HG02623 (cell line): ENCODE measurements at regions not wholly inside any gene's neighbourhood (a gene's known extent, or its start where the extent isn't known, plus 50 kb on each side); places are given as distances from the start of the nearest gene placed in this dataset.
"Not testable (repeated sequence)": the region's sequence is repeated elsewhere in the genome, so short reads cannot be mapped to it uniquely, and the experiment has no call there.

Source experiments
- ATAC-seq: cut with Tn5 transposase; IDR thresholded peaks from one replicate; pipeline ENCODE4 v1.9.1; 2021; ENCODE audit warnings: moderate library complexity; ENCODE audit not compliant: unreplicated experiment

DNA sequence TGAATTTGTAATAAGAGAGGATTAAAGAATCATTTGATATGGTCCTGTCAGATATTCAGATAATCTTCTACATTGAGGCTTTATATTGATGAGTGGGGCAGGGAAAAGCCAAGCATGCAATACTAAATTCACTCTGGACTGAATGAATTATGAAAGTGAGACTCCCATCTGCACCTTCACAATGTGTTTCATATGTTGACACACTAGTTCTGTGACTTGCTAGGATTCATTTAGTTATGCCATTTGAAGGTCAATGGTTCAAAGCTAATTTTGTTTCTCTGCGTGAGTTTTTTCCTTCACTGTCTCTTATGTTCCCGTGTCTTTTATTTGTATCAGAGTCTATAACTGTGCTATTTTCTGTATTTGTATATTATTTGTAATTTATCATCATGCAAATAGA, 1332.5 kb downstream of the KCNT2 start:
- ATAC-seq = no peak

DNA sequence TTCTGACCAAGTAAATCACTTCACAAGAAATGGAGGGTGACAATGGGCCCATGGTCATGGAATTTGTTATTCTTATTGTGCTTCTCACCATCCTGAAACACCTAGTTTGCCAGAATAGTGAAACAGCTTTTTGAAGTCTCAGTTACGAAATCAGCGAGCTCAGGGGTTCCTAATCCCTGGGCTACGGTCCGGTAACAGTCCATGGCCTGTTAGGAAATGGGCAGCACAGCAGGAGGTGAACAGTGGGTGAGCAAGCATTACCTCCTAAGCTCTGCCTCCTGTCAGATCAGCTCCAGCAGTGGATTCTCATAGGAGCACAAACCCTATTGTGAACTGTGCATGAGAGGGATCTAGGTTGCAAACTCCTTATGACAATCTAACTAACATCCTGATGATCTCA, 1356.3 kb downstream of the KCNT2 start:
- no peak for ATAC-seq

DNA sequence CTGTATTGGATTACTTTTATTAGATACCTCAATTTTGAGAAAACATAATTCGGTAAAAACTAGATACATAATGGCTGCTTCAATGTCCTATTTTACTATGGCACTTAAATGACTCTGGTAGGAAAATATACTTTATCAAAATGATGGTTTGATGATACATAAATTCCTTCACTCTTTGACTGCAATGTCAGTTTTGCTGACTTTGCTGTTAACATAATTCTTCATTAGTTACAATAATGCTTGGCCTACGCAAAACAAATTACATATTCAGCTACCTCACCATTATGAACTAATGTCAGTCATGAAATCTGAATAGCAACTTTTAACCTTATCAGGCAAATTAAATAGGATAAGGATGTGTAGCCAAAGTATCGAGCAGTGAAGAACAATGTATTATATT, 1364.7 kb downstream of the KCNT2 start:
- no peak for ATAC-seq

DNA sequence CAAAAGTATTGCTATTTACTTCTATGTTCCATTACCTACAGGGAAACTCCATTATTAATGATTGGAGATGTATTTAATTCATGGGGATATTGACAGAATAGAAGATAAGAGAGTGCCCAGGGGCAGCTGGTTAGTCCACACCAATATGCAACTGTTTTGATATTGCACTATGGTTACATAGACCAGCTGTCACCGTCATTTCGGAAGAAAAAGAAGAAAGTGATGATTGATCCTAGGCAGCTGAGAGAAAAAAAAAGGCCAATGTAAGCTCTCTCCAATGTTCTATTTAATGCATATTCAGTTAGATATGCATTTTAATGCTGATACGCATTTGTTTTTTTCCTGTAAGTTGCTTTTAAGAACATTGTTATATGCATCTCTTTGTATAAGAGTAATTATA, 1367.2 kb downstream of the KCNT2 start:
- no peak for ATAC-seq

DNA sequence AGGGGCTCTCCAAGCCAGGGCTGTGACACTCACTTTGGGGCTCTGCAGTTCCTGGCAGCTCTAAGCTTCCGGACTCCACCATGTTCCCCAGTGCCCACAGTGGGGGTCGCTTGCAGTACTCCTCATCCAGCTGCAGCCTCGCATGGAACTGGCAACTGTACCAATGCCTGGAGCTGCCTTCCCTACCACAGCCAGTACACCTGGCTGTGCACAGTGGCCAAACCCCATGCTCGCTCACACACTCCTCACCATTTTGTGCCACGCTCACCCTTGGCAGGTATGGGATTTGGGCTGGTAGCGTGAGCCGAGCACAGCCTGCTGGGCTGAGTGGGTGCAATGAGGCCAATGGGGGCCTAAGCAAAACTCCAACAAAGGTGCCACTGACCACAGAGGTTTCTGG, 1369.9 kb downstream of the KCNT2 start:
- no peak for ATAC-seq

DNA sequence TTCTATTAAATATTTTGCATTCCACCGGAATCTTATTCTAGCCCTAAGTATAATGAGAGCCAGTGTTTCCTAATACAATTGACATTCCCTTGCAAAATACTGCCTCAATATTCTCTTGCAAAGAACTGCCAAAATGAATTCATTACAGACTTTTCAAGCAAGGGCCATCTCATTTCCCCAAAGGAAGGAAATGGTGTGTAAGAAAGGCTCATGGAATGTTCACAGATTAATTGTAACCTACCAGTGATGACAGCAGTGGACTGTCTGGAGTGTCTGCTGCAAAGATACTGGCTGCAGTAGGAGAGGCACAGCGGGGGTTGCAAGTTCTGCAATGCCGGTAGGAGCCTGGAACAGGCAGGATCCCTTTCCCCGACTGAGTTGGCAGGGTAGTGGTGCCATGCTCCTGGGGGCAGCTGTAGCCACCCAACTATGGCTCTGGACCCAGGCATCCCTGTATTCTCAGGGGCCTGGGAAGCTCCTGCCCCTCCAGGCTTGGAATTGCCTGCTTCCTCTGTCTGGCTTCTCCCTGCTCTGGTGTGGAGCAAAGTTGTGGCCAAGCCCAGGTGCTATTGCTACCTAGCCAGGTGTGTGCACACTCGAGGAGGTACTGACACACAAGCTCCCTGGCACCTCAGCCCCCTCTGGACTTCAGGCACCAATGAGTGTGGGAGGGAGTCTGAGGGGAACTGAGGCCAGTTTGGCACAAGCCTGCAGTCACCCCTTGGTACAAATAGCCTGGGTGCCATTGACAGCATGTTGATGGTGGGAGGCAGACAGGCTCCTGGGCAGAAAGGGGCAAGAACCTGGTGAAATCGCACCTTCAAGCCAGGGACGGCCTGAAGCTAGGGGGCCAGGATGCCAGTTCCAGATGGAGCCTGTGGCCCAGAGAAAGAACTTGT, 1371.0 kb downstream of the KCNT2 start:
- ATAC-seq = no peak

DNA sequence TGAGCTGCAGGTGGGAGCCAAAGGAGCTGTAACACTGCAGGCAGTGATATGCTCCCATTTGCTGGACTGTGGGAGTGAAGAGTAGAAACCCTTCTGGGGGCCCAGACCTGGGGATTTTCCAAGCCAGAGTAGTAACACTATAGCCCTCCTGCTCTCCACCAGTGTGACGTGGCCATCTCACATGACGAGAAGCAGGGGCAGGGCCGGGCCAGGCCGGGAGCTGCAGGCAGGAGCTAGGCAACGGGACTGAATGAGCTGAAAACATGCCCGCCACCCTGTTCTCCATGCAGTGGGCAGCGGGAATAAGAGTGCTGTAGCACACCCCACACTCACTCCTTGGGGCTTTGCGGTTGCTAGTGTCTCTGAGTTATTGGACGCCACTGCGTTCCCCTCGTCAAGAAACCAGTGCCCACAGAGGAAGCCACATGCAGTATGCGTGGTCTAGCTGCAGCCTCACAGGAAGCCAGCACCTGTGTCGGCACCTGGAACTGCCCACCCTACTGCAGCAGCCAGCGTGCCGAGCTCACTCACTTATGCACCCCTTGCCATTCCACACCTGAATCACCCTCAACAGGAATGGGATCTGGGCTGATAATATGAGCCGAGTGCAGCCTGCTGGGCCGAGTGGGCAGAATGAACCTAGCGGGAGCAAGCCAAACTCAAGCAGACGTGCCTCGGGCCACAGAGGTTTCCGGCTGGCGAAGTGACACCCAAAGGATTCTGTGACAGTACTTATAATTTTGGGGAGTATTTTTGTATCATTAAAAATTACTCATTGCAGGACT, 1389.6 kb downstream of the KCNT2 start:
- ATAC-seq = no peak

DNA sequence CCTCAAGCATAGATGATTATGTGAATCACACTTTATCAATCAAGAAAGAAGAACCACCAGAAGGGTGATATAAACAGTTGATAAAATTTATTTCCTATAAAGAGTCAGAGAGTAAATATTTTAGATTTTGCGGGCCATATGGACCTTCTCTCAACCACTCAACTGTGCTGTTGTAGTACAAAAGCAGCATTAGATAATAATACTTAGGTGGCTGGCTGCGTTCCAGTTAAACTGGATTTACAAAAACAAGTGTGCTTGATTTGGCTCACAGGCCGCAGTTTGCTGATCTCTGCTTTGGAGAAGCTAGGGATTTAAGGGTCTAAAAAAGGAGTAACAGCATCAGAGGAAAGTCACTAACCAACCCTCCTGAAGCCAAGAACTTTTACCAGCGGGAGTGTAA, 1406.0 kb downstream of the KCNT2 start:
- no peak for ATAC-seq

DNA sequence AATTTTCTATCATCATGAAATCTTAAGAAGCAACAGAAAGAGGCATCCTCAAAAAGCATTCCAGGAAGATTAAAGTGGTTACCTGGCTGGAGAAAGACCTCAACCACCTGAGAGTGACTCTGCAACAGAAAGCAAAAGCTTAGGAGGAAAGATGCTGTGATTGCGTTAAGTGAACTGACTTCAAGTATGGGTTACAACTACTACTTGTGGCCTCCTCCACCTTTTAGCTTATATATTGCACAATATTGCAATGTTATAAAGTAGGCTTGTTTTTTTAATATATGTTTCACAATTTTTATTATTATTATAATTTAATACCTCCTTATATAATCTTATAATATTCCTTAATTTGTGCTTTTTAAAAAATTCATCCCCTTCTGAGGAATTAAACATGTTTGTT, 1407.5 kb downstream of the KCNT2 start:
- ATAC-seq = no peak

DNA sequence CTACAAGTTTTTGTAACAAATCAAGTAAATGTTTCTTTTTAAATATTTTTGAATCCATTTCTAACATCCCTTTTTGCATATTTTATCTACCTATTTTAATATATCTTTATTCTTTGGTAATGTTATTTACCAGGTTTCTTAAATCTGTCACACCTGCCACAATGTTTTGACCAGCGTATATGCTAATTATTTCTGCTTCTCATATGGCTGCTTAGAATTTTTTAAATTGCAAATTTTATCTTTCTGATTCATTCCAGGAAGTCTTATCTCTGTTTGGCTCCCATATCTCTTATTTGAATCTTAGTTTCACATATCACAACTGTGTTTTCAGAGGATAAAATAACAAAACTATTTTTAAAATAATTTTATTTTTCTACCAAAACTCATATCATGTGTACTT, 1411.1 kb downstream of the KCNT2 start:
- ATAC-seq = no peak

DNA sequence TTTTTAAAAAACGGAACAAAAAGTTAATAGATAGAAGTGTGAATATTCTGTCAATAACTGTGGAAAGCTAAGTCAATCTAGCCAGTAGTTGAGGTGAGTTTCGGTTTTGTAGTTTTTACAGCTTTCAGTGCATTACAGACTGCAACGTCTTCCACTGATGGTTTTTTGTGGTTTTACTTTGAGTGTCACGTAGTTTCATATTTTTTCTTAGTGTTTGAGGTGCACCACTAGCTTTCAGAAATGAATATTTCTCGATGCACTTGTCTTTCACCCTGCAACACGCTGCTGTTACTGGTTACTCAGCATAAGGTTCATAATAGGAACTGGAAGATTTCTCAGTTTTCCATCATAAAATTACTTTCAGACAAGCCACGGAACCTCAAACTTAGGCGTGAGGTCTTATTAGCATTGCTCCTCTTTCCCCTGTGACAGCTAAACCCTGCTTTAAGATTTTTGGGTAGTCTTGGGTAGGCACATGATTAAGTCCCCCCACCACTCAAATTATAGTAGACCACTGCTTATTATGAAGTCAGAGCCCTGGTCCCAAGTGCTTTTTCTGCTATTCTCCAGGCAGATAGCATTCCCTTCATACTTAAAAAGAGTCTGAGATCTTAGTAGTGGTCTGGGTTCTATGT, 1412.7 kb downstream of the KCNT2 start:
- peak; percentile 93 for ATAC-seq

DNA sequence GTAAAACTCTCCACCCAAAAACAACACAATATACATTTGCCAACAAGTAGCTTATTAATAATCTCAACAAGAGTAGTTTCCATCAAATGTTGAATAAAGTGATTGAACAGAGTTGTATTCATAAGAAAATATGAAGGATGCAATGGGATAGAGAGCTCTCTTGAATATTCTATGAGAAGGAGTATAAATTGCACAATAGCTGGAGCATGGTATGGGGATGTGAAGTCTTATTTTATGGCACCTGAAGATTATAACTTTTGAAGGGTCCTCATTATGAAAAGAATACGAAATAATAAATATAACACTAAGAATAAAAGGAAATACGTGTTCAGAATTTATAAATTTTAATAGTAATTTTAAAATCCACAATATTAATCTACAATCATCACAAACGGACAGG, 1415.1 kb downstream of the KCNT2 start:
- ATAC-seq = no peak

DNA sequence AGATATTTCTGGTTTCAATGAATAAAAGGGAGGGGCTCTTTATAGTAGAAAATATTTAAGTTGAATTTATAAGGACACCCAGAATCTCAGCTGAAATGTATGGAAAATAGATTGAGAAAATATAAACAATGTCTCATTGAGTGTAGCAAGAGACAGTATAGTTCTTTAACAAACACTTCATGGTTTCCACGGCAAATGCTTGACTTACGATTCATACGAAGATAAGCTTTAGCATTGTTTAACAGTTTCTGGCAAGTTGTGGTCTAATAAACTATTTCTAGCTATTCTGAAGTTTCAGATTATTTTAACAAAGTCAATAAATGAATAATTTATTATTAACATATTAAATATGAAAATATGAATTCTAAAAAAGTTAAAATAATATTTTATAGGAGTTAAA, 1419.4 kb downstream of the KCNT2 start:
- no peak for ATAC-seq

DNA sequence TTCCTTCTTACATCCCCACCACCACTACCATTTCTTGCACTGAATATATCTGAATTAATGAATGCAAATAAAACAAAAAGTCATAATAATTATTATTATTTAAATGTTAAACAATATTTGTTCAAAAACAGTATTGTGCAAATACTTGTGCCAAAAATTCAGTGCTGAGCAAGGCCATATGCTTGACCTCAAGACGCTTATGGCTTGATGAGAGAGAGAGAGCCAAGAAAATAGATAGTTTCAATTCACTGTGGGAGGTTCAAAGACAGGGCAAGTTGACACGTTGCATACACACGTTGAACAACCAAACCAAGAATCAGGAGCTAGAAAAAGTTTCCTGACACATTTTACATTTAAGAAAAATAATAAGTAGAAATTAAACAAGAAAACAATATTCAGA, 1421.7 kb downstream of the KCNT2 start:
- ATAC-seq = no peak

DNA sequence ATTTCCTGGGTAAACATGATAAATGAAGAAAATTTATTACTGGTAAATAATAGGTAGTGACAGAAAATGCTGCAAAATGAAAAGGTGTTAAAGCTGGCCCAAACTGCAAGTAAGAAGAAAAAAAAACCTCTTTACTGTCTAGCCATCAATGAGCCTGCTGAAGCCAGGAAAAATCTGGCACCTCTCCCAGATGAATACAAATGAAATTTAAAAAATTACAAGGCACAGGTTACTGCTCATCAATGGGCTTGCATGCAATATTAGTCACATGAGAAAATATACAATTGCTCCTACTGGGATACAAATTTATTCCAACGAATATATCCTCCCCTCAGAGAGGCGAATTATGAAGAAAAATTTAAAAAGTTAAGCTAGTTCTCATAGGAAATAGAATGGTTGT, 1422.5 kb downstream of the KCNT2 start:
- no peak for ATAC-seq

DNA sequence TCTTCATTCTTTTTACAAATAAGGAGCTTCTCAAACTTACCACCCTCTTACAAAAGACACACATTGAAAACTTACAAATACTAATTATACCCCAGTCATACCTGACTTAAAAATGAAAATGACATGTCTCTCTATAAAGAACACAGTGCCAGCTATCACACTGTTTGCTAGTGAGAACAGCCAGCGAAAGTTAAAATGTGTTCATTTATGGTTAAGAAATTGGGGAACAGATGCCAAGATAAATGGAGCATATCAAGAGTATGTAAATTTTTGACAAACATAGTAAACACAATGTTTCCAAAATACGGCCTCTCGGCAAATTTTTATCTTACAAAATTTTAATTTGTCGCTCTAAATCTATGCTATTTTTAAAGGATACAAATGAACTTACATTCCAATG, 1422.9 kb downstream of the KCNT2 start:
- ATAC-seq = no peak

DNA sequence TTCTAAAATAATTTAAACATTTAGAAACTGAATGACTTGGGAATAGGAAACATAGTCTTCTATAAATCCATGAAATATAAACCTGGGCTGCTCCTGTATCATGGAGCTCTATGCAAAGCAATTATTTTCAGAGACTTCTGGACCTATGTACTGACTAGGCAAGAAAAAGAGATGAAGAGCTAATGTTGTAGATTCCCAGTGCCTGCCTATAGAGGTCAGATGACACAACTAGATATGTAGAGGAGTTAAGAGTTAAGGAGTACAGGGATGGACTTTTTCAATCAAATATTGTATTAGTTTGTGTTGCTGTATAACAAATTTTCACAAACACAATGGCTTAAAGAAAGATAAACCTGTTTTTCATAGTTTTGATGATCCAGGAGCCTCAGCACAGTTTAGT, 1434.5 kb downstream of the KCNT2 start:
- ATAC-seq = peak; percentile 79

DNA sequence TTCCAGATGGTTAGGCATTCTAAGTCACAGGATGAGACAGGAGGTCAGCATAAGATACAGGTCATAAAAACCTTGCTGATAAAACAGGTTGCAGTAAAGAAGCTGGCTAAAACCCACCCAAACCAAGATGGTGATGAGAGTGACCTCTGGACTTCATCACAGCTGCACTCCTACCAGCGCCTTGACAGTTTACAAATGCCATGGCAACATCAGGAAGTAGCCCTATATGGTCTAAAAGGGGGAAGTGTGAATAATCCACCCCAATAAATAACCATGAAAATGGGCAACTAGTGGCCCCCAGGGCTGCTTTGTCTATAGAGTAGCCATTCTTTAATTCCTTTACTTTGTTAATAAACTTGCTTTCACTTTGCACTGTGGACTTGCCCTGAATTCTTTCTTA, 1448.4 kb downstream of the KCNT2 start:
- ATAC-seq = not testable (repeated sequence)

DNA sequence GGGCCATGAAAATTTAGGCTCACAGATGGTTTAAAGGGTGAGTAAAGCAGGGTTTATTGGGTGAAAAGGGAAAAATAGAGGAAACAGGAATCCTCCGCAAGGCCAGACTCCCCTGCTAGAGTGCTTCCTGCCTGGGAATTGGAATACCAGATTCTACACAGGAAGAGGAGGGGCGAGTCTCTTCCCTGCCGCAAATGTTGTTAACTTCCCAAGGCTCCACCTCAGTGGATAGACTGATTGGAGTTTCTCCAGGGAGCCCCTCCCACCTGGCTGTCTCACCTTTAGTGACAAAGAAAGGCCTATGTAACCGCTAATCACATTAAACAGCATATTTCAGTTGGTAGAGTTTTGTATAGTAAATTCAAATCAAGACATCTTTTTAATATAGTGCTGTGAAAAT, 1450.1 kb downstream of the KCNT2 start:
- no peak for ATAC-seq

DNA sequence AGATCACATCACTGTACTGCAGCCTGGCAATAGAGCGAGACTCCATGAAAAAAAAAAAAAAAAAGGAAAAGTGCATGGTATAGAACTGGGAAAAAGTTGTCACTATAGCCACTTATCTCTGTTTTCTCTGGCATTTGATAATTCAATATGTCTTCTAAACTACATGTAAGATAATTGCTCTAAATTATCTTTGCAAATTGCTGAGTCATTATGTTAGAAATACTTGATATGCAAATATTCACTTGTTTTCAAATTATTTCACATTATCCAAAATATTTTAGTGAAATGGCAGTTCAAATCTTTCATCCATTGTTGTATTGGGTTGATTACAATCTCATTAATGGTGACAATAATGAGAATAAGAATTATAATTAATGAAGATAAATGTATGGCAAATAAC, 1455.1 kb downstream of the KCNT2 start:
- no peak for ATAC-seq

DNA sequence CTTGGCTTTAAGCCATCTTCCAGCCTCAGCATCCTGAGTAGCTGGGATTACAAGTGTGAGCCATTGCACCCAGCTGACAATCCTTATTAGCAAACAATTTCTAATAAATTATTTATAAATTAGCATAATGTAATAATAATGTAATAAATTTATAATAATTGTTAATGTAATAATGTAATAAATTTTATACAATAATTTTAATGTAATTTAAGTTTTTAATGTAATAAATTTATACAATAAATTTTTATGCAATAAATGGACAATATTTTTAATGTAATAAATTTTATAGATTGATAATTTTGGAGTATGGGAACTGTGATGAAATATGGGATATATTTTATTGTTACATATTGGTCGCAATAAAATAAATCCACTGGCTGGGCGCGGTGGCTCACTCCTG, 1457.5 kb downstream of the KCNT2 start:
- no peak for ATAC-seq

DNA sequence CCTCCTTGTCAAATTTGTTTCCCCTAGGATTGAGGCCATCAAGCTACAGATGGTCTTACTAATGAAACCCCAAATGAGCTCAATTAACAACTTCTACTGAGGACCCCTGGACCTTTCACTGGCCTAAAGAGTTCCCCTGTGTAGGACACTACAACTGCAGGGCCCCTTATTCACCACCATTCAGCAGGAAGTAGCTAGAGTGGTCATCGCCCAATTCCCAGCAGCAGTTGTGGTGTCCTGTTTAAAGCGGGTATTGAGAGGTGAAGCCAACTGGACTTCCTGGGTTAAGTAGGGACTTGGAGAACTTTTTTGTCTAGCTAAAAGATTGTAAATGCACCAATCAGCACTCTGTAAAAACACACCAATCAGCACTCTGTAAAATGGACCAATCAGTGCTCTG, 1466.9 kb downstream of the KCNT2 start:
- ATAC-seq = no peak
